Skeletal muscle cell (primary cell): ENCODE measurements at regions not wholly inside any gene's neighbourhood (a gene's known extent, or its start where the extent isn't known, plus 50 kb on each side); places are given as distances from the start of the nearest gene placed in this dataset.
A peak's percentile ranks its signal among the peaks of the same experiment; 100 is the strongest.

Experiments used
- DNase-seq: peaks from one replicate; pipeline ENCODE4 v3.0.0-alpha.2; 2010; ENCODE audit warnings: low read depth
- H3K4me3 ChIP-seq: 2 replicates; pipeline ENCODE4 v1.5.1; 2011; ENCODE audit warnings: low read depth, mild to moderate bottlenecking, control low read depth, low read length, moderate library complexity

DNA sequence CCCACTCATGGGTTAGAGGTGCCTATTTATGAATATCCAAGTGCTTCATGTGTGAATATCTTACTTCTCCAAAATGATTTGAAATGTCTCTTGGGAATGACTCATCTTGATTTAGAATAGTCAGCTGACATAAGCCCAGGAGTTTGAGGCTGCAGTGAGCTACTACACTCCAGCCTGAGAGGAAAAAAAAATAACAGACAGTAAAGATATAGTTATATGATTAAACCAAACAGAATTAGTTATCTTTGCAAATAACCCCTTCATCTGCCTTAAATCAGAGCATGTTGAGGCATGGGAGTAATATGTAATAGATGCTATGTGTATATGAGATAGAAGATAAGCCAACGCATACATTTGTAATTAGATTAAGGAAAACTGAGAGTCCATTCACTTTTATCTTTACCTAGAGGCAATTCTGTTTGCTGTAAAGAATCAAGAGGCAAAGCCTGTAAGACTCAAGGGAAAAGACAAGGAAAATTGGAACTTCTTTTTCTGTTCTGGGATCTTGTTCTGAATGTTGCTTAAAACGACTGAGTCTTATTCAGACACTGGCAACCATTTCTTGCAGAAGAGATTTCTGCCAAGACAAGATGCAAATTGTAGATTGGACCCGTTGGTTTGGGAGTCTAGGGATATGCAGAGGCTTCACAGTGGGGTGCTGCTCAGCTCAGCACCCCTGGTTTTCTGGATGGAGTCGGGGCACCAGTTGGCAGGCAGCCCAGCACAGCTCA is 104.4 kb downstream of the LIPG start:
- H3K4me3 ChIP-seq: no peak overlapping the region
- DNase-seq: no peak

DNA sequence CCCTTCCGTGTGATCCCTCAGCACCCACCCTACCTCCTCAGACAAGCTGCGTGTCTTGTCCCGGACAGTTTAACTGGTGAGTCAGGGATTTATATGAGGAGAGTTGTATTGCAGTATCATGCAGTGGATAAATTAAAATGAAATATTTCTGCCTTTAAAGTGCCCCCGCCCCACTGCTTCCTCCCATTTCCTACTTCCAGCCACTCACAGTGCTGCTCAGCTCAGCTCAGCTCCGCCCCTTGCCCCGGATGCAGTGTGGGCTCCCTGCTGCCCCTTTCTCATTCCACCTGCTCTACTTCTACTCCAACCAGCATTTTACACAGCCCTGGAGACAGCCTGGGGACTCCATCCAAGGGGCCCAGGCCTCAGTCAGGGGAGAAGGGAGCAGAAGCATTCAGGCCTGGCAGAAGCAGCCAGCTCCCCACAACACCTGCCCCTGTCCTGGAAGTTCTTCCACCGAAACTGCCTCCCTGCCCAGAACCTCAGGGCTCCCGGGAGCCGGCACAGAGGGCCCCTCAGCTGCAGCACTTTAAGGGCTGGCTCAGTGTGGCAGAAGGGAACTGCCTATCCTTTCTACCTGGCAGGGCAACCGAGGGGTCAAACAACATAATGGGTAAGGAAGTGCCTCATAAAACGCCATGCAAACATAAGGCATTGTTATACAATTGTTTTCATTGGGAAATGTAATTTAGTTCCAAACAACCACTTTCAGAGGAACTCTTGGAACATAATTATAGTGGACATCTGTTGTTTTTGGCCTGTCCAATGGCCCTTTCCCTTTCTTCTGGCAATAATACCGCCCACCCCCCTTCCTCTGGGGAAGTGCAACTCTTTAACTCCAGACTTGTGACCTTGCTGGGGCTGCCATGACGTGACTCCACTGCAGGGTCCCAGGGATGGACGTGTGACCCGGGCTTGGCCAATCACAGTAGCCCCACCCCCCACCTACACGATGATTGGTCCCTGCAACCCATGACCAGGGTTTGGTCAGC is 102.3 kb downstream of the LIPG start:
- DNase-seq: no peak
- H3K4me3 ChIP-seq: no peak overlapping the region

DNA sequence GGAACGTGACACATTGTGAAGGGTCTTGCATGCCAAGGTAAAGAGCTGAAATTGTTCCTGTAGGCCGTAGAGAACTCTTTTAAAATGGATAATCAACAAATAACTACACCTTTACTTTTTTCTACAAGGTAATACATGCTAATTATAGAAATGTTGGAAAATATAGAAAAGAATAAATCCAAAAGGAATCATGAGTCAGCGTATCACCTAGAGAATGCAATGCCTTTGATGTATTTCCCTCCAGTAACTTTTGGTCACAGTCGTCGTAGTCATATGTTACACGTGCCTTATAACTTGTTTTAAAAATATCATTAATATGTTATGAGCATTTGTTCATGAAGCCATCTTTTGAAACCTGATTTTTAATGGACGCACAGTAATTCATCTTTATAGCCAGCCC is 100.6 kb downstream of the LIPG start:
- no peak overlapping the region for H3K4me3 ChIP-seq
- DNase-seq: no peak

DNA sequence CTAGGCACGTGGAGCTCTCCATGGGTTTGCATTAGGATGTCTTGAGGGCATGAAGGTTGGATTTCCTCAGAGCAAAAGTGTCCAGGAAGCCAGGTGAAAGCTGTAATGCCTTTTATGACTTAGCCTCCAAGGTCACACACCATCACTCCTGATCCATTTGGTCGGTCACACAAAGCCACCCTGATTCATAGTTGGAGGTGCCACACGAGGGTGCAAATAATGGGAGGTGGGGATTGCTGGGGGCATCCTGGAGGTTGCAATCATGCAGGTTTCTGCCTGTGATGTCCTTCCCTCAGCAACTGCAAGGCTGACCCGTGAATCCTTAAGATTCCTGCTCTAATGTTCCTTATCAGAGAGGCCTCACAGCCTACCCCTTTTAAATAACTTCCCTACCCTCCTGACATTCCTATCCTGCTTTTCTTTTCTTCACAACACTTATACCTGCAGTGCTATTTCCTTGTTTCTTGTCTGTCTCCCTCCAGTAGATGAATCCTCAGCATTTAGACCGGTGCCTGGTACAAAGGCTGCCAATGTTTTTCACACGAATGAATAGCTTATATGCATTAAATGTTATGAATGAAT is 97.1 kb downstream of the LIPG start:
- H3K4me3 ChIP-seq: no peak overlapping the region
- DNase-seq: no peak

DNA sequence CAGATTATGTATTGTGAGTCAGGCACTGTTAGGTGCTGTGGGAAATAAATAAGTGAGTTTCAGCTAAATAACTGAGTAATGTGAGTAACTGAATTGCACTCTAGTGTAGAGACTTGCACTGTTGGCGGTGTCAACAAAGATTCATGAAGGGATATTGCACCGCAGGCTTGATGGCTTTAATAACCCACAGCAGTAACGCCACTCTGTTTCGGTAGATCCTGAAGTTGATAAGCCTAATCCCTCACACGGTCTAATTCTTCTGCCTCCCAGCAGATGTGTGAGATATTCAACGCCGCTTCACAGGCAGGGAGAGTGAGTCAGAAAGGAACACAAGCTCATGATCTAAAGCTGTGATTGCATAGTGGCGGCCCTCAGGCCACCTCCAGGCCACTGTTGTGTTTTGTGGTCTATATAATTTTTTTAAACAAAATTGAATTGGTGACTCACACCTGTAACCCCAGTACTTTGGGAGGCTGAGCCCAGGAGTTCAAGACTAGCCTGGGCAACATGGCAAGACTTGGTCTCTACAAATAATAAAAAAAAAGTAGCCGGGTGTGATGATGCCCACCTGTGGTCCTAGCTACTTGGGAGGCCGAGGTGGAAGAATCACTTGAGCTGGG is 94.3 kb downstream of the LIPG start:
- no peak overlapping the region for H3K4me3 ChIP-seq
- DNase-seq: peak; percentile 69

DNA sequence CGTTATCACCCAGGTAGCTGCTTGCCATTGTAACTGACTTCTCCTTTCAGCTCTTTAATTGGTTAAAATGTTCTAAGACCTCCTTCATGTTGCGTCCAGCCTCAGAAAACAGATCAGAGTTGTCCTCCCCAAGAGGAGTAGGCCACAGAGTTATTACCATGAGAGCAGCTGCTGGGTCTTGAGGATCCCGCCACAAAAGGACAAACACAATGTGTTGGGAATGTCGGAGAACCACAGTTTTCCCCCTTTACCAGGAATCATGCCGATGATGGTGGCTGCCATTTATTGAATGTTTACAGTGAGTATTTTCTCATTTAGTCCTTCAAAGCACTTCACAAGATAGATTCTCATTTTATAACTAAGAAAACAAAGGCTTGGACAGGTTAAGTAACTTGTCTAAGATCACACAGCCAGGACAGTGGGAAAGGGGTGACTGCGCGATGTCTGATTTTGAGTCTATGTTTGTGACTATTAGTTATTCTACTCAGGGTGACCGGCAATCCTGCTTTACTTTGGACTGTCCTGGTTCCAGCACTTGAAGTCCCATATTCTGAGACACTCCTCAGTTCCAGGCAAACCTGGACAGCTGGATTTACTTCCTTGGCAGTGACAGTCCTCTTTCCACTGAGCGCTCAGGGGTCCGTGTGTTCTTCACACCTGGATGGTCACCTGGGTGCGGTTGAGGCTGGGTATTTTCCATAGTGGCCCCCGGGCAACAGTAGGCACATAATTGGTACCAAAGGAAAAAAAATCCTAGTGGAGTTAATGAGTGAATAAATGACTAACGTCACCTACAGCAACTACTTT is 93.6 kb downstream of the LIPG start:
- DNase-seq: no peak
- no peak overlapping the region for H3K4me3 ChIP-seq

DNA sequence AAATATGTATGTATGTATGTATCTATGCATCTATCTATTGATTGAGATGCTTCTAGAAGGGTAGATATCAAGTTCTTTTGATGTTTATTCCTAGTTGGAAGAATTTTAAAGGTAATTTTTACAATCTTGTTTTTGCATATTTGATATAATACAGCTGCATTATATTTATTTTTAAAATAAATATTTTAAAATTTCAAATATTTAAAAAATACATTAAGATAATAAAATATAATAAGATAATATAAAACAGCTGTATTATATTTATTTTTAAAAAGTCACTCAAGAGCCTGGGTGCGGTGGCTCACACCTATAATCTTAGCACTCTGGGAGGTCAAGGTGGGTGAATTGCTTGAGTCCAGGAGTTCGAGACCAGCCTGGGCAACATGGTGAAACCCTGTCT is 92.5 kb downstream of the LIPG start:
- no peak overlapping the region for H3K4me3 ChIP-seq
- DNase-seq: no peak

DNA sequence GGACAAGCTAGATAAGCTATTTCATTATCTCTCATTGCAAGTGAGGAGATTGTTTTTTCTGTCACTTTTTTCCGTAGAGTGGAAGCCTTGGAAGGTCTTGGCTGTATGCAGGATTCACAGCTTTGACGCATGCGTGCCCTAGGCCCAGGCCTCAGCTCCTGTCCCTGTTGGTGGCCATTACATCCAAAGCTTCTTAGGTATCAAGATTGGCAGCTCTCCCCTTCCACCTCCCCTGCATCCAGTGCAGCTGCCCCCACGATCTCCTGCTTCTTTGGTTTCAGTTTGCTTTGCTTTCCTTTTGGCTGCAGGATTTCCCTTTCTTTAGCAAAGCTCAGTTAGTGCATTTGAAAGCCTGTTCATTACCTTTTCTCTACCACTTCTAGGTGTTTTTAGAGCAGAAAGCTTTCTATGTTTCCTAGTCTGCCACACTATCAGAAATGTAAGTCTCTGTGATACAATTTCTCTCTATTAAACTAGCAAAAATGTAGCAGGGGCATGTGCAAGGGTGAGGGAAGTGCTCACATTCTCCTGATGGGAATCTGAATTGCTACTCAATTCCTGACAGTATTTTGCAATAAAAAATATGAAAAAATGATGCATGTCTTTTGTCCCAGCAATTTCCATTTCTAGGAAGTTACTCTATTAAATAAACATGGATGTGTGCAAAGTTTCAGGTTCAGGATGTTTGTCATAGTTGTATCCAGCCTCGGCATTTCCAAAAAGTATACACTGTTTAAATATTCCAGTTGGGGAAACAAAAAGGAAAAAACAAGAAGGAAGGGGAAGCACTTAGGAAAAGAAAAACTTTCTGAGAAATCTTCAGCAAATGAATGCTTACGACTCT is 91.2 kb downstream of the LIPG start:
- H3K4me3 ChIP-seq: peak overlapping the region; percentile 6
- DNase-seq: no peak

DNA sequence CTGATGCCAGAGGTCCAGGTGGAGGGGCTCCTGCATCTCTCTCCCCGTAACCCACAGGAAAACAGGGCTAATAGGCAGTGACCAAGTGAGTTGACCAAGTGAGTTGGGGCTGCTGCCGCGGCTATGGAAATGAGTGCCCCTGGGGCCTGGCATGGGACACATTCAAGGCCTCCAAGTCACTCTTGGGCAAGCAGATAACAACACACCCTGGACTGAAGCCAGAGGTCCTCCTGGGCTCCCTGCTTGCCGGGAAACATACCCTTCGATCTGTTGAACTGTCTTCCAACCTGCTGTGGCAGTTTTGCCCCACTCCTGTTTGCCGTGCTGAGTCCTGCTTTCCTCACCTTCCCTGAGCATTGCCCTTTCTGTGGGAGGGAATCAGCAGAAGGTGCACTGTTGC is 89.2 kb downstream of the LIPG start:
- no peak overlapping the region for H3K4me3 ChIP-seq
- DNase-seq: no peak

DNA sequence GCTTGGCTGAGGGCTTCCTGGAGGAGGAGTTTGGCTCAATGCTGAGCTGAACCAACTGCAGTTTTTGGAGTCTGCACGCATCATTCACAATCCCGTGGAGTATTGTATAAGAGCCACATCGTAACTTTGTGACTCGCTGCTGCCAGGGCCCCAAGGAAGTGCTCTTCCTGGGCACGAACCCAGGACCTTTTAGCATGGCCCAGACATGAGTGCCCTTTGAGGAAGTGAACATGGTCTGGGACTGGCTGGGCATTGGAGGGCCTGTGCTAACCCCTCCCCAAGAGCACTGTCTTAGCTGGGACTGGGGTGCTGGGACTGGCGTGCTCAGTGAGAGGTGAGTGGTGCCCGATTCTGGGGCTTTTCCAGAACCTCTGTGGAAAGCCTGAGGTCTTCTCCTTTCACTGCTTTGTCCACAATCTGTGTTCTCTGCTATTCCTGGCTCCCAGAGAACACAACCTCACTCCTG is 88.6 kb downstream of the LIPG start:
- no peak for DNase-seq
- H3K4me3 ChIP-seq: no peak overlapping the region

DNA sequence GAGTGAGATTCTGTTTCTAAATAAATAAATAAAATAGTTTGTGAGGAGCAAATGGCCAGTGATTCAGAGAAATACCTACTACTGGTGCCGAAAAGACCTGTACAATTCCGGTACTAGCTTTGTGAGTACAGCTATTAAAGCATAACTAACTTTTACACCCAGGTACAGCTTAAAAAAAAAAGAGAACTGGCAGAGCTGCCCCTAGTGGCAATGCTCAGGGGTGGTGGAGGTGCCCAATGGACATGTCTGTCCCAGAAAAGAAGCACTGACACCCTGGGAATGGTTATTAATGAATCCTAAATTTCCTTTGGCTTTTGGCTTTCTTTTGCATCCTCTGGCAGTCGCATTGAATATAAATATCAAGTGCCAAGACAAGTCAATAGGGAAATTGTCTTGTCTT is 87.0 kb downstream of the LIPG start:
- DNase-seq: no peak
- no peak overlapping the region for H3K4me3 ChIP-seq
